GM21360 (cell line): ENCODE measurements at regions not wholly inside any gene's neighbourhood (a gene's known extent, or its start where the extent isn't known, plus 50 kb on each side); places are given as distances from the start of the nearest gene placed in this dataset.
"Not testable (repeated sequence)": the region's sequence is repeated elsewhere in the genome, so short reads cannot be mapped to it uniquely, and the experiment has no call there.

Source experiments
- ATAC-seq: cut with Tn5 transposase; IDR thresholded peaks from one replicate; pipeline ENCODE4 v1.9.1; 2021; ENCODE audit warnings: mild to moderate bottlenecking, moderate library complexity; ENCODE audit not compliant: unreplicated experiment

GRCh38 chr13:58329746-58330145 lies 698.2 kb downstream of the PCDH17 start:
- no peak for ATAC-seq

- ATAC-seq, result no peak
These were observed 709.4 kb downstream of the PCDH17 start for GRCh38 chr13:58340895-58341294.

- no peak for ATAC-seq
These were observed 709.8 kb downstream of the PCDH17 start for GRCh38 chr13:58341318-58341717.

GRCh38 chr13:58343076-58343475 lies 711.5 kb downstream of the PCDH17 start:
- ATAC-seq, result no peak

GRCh38 chr13:58352100-58352499 lies 720.6 kb downstream of the PCDH17 start:
- ATAC-seq, result not testable (repeated sequence)

- no peak for ATAC-seq
These were observed 738.4 kb downstream of the PCDH17 start for GRCh38 chr13:58369936-58370335.

- ATAC-seq, result no peak
These were observed 744.8 kb downstream of the PCDH17 start for GRCh38 chr13:58376349-58376748.

- no peak for ATAC-seq
These were observed 745.2 kb downstream of the PCDH17 start for GRCh38 chr13:58376775-58377174.

GRCh38 chr13:58379221-58379620 lies 747.7 kb downstream of the PCDH17 start:
- no peak for ATAC-seq

- not testable (repeated sequence) for ATAC-seq
These were observed 753.8 kb downstream of the PCDH17 start for GRCh38 chr13:58385336-58385735.

GRCh38 chr13:58397596-58398387 lies 766.2 kb downstream of the PCDH17 start:
- ATAC-seq, result no peak

GRCh38 chr13:58399263-58399662 lies 767.7 kb downstream of the PCDH17 start:
- ATAC-seq, result no peak

GRCh38 chr13:58406545-58406944 lies 775.0 kb downstream of the PCDH17 start:
- ATAC-seq, result no peak

GRCh38 chr13:58429917-58430316 lies 798.4 kb downstream of the PCDH17 start:
- no peak for ATAC-seq

GRCh38 chr13:58434943-58435342 lies 803.4 kb downstream of the PCDH17 start:
- ATAC-seq, result no peak

GRCh38 chr13:58437427-58437826 lies 805.9 kb downstream of the PCDH17 start:
- ATAC-seq, result no peak

GRCh38 chr13:58446979-58447378 lies 815.4 kb downstream of the PCDH17 start:
- no peak for ATAC-seq

- ATAC-seq, result no peak
These were observed 820.6 kb downstream of the PCDH17 start for GRCh38 chr13:58452123-58452623.

GRCh38 chr13:58455094-58455493 lies 823.5 kb downstream of the PCDH17 start:
- ATAC-seq, result no peak

GRCh38 chr13:58461217-58461616 lies 829.7 kb downstream of the PCDH17 start:
- ATAC-seq, result no peak

GRCh38 chr13:58463841-58464240 lies 832.3 kb downstream of the PCDH17 start:
- no peak for ATAC-seq

- no peak for ATAC-seq
These were observed 835.6 kb downstream of the PCDH17 start for GRCh38 chr13:58467176-58467575.

- no peak for ATAC-seq
These were observed 840.9 kb downstream of the PCDH17 start for GRCh38 chr13:58472483-58472882.
